ENCODE measurements at regions not wholly inside any gene's neighbourhood (a gene's known extent, or its start where the extent isn't known, plus 50 kb on each side); places are given as distances from the start of the nearest gene placed in this dataset.

DNA sequence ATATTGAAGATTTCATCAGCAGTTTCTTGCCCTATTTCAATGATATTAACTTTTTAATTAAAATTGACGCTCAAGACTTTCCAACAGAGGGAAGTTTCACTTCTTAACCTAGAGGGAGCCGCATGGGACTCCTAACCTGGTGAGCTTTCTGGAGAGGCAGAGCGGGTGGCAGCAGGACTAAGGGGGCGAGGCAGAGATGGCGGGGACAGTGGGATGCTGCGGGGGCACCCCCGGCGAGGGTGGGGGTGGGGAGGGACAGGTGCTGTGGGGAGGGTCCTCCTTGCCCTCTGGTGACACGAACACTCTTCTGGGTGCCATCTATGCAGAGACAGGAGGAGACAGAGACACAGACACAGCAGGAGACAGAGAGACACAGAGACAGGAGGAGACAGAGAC is 104.4 kb downstream of the ADRA2C start:
- TF ChIP-seq, protein P1, sequence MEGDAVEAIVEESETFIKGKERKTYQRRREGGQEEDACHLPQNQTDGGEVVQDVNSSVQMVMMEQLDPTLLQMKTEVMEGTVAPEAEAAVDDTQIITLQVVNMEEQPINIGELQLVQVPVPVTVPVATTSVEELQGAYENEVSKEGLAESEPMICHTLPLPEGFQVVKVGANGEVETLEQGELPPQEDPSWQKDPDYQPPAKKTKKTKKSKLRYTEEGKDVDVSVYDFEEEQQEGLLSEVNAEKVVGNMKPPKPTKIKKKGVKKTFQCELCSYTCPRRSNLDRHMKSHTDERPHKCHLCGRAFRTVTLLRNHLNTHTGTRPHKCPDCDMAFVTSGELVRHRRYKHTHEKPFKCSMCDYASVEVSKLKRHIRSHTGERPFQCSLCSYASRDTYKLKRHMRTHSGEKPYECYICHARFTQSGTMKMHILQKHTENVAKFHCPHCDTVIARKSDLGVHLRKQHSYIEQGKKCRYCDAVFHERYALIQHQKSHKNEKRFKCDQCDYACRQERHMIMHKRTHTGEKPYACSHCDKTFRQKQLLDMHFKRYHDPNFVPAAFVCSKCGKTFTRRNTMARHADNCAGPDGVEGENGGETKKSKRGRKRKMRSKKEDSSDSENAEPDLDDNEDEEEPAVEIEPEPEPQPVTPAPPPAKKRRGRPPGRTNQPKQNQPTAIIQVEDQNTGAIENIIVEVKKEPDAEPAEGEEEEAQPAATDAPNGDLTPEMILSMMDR (IDR thresholded peaks at IDR 0.05 in 4 of 5, conservative IDR thresholded peaks at IDR 0.05 in 1 of 5) = no peak
- TF ChIP-seq POLR2A (IDR thresholded peaks at IDR 0.05) = no peak

Data from gastrocnemius medialis (tissue), 4 donors.